ENCODE measurements at regions not wholly inside any gene's neighbourhood (a gene's known extent, or its start where the extent isn't known, plus 50 kb on each side); places are given as distances from the start of the nearest gene placed in this dataset.

- TF ChIP-seq CTCF (IDR thresholded peaks at IDR 0.05), result no peak
- TF ChIP-seq POLR2A (IDR thresholded peaks at IDR 0.05), result no peak
Measured at GRCh38 chr13:111413407-111414187, 93.2 kb downstream of the TEX29 start.

Data from testis (tissue), 2 donors.